CD4-positive, alpha-beta T cell (primary cell): ENCODE measurements at regions not wholly inside any gene's neighbourhood (a gene's known extent, or its start where the extent isn't known, plus 50 kb on each side); places are given as distances from the start of the nearest gene placed in this dataset.

Experiments used
- ATAC-seq: fragments of 200-7000 bp; cut with Tn5 transposase; one replicate; pipeline ENCODE4 v1.10.0; 2022; ENCODE audit warnings: mild to moderate bottlenecking; ENCODE audit not compliant: poor library complexity
- CTCF ChIA-PET: fragments of 350-600 bp; sonication (Branson Sonifier 250); formaldehyde crosslinking; loops from one replicate; lab custom pipeline; 2021; ENCODE audit warnings: antibody characterized with exemption, inconsistent platforms; lab: Charles Lee
- POLR2A ChIA-PET: fragments of 350-600 bp; sonication (Branson Sonifier 250); formaldehyde crosslinking; loops from one replicate; lab custom pipeline; 2021; ENCODE audit warnings: antibody characterized with exemption, inconsistent platforms; lab: Charles Lee
- DNase-seq, 14 experiments: peaks; one replicate each; pipeline ENCODE4 v3.0.0-alpha.2; 2013 to 2020; ENCODE audit warnings: mixed read lengths in 2 of 14
- H3K27ac ChIP-seq, 2 donors: one replicate each; pipeline versions ENCODE4 v1.5.1 to v1.7.0; 2013; ENCODE audit warnings: low read length in 2 of 2, low read depth in 1 of 2, mild to moderate bottlenecking in 1 of 2
- H3K27me3 ChIP-seq, 2 experiments: 1 replicate in 1 of 2; 2 replicates in 1 of 2; pipeline versions ENCODE4 v1.6.1 to v1.7.0; 2013; ENCODE audit warnings: low read length in 2 of 2, control low read depth in 1 of 2, mild to moderate bottlenecking in 1 of 2, moderate library complexity in 1 of 2; ENCODE audit not compliant: insufficient read depth in 2 of 2, control insufficient read depth in 1 of 2
- H3K36me3 ChIP-seq: one replicate; pipeline ENCODE4 v1.6.1; 2013; ENCODE audit warnings: low read length, control low read depth; ENCODE audit not compliant: insufficient read depth
- H3K4me1 ChIP-seq: one replicate; pipeline ENCODE4 v1.6.1; 2013; ENCODE audit warnings: low read length, control low read depth; ENCODE audit not compliant: insufficient read depth
- H3K4me3 ChIP-seq: one replicate; pipeline ENCODE4 v1.5.1; 2013; ENCODE audit warnings: mild to moderate bottlenecking, low read length, moderate library complexity
- H3K9me3 ChIP-seq, 2 experiments: 1 replicate in 1 of 2; 2 replicates in 1 of 2; pipeline versions ENCODE4 v1.6.1 to v1.7.0; 2013; ENCODE audit warnings: low read length in 2 of 2, mild to moderate bottlenecking in 2 of 2, control low read depth in 1 of 2, moderate library complexity in 1 of 2; ENCODE audit not compliant: control insufficient read depth in 1 of 2, insufficient read depth in 1 of 2
- H3K27ac Mint-ChIP-seq: one replicate; pipeline ENCODE4 v1.8.0; 2020; ENCODE audit warnings: mixed read lengths
- H3K27me3 Mint-ChIP-seq: one replicate; pipeline ENCODE4 v1.8.0; 2021; ENCODE audit warnings: mixed read lengths
- H3K36me3 Mint-ChIP-seq: one replicate; pipeline ENCODE4 v1.8.0; 2021; ENCODE audit warnings: low read depth, mixed read lengths
- H3K4me1 Mint-ChIP-seq: one replicate; pipeline ENCODE4 v1.8.0; 2021; ENCODE audit warnings: low read depth, mixed read lengths
- H3K4me3 Mint-ChIP-seq: one replicate; pipeline ENCODE4 v1.8.0; 2020; ENCODE audit warnings: mild to moderate bottlenecking, mixed read lengths
- H3K9me3 Mint-ChIP-seq: one replicate; pipeline ENCODE4 v1.8.0; 2020; ENCODE audit warnings: mixed read lengths
- CTCF ChIP-seq: fragments of 200-600 bp; IDR thresholded peaks from one replicate; pipeline ENCODE4 v1.8.0; 2022; ENCODE audit warnings: antibody characterized with exemption, mild to moderate bottlenecking
- intact Hi-C, 2 experiments: fragments of 100-400 bp; cut with DNase I in 1 of 2; cut with micrococcal nuclease in 1 of 2; formaldehyde crosslinking; loops; one replicate each; pipeline versions ENCODE4 v1.15.1 to v1.9.0; 2023 to 2025; cut with DNase I, micrococcal nuclease

DNA sequence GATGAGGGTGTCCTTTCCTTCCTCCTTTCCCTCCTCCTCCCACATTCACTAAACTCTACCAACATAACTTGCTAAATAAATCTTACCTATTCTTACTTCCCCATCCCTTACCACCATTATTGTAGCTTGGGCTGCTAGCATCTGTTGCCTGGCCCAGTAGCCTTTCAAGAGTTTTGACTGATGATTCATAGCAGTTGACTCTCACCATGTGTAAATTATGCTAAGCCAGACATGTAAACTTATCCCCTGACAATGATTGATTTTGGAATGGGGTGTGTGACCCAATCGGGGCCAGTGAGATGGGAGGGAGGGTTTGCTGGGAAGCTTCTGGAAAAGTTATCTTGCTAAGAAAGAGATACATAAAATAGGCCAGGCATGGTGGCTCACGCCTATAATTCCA, 161.8 kb upstream of the SPRY4 start:
- intact Hi-C loops, result no loop called here
- H3K4me3 Mint-ChIP-seq, result no peak overlapping the region
- no peak for TF ChIP-seq CTCF
- no peak for ATAC-seq
- peaks cover 5% of the 10 kb centered on the region for H3K36me3 Mint-ChIP-seq
- no peak for DNase-seq
- peaks cover 10% of the 10 kb centered on the region for H3K9me3 Mint-ChIP-seq
- CTCF ChIA-PET, result no interaction called here
- no peaks in the 10 kb centered on the region for H3K4me1 ChIP-seq
- no peaks in the 10 kb centered on the region for H3K27me3 ChIP-seq
- no peaks in the 10 kb centered on the region for H3K27me3 Mint-ChIP-seq
- no peak overlapping the region for H3K4me3 ChIP-seq
- H3K4me1 Mint-ChIP-seq, result no peaks in the 10 kb centered on the region
- no peak overlapping the region for H3K27ac ChIP-seq
- no peaks in the 10 kb centered on the region for H3K36me3 ChIP-seq
- peaks cover 9 to 14% of the 10 kb centered on the region in 2 experiments for H3K9me3 ChIP-seq
- POLR2A ChIA-PET, result no interaction called here
- H3K27ac Mint-ChIP-seq, result no peak overlapping the region

DNA sequence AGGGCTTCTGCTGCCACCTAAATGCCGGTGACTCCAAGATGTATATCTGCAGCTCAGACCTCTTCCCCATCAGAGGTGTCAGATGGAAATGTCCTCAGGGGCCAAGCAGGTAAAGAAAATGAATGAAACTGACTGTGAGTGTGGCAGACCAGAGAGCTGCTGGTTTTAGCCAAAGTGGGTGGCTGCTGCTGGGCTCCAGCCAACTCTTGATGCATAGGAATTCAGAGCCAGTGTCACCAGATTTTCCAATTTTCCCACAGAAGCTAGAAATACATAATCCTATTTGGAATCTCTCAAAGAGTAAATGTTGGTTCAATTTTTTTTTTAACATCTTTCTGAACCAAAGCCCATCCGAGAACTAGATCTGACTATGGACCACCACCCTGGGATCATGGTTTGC, 161.2 kb upstream of the SPRY4 start:
- ATAC-seq (no peak), DNase-seq (no peak)
- no peak overlapping the region for H3K27ac ChIP-seq
- H3K4me3 ChIP-seq, result no peak overlapping the region
- H3K27me3 ChIP-seq, result no peaks in the 10 kb centered on the region
- peaks cover 9 to 14% of the 10 kb centered on the region in 2 experiments for H3K9me3 ChIP-seq
- intact Hi-C loops, result no loop called here
- Mint-ChIP-seq H3K36me3 (peaks cover 5% of the 10 kb centered on the region), H3K27me3 (no peaks in the 10 kb centered on the region), H3K4me3 (no peak overlapping the region), H3K27ac (no peak overlapping the region), H3K9me3 (peaks cover 10% of the 10 kb centered on the region), H3K4me1 (no peaks in the 10 kb centered on the region)
- no peaks in the 10 kb centered on the region for H3K4me1 ChIP-seq
- ChIA-PET POLR2A (no interaction called here), CTCF (no interaction called here)
- no peaks in the 10 kb centered on the region for H3K36me3 ChIP-seq
- TF ChIP-seq CTCF, result no peak

DNA sequence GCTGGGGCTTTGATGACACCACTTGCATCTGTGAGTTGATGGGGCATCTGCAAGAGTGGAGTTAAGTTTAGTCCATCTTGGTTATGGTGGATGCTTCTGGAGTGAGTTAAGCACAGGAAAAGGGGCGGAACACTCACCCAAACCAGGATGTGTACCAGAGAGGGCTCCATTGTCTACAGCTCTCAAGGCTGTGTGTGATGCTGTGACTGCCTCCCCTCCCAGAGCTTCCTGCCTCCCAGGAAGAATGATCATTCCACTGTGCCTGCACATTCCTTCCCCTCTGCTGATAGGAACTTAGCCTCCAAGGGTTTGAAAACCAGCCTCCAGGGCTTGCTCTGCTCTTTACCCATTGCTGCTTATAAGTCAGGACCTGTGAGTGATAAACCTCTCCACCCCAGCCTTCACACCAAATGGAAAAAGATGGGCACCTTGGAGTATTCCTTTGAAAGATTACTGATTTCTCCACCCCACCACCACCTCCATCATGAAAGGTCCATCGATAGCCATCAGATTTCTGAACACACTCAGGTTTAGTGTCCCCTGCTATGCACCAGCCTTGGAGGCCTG, 160.1 kb upstream of the SPRY4 start:
- Mint-ChIP-seq H3K27me3 (no peaks in the 10 kb centered on the region), H3K4me1 (no peaks in the 10 kb centered on the region), H3K27ac (no peak overlapping the region), H3K9me3 (peaks cover 10% of the 10 kb centered on the region), H3K4me3 (no peak overlapping the region), H3K36me3 (peaks cover 5% of the 10 kb centered on the region)
- no peak for TF ChIP-seq CTCF
- no peak overlapping the region for H3K27ac ChIP-seq
- peaks cover 9 to 14% of the 10 kb centered on the region in 2 experiments for H3K9me3 ChIP-seq
- POLR2A ChIA-PET, result no interaction called here
- H3K4me3 ChIP-seq, result no peak overlapping the region
- no peaks in the 10 kb centered on the region for H3K4me1 ChIP-seq
- DNase-seq (no peak), ATAC-seq (no peak)
- H3K27me3 ChIP-seq, result no peaks in the 10 kb centered on the region
- no peaks in the 10 kb centered on the region for H3K36me3 ChIP-seq
- intact Hi-C loops, result no loop called here
- CTCF ChIA-PET, result no interaction called here
